HG02970 (cell line): ENCODE measurements at regions not wholly inside any gene's neighbourhood (a gene's known extent, or its start where the extent isn't known, plus 50 kb on each side); places are given as distances from the start of the nearest gene placed in this dataset.

ENCODE experiments used
- ATAC-seq: cut with Tn5 transposase; IDR thresholded peaks from one replicate; pipeline ENCODE4 v1.9.1; 2021; ENCODE audit warnings: mild to moderate bottlenecking, moderate library complexity, moderate number of reproducible peaks; ENCODE audit not compliant: unreplicated experiment, low FRiP score

DNA sequence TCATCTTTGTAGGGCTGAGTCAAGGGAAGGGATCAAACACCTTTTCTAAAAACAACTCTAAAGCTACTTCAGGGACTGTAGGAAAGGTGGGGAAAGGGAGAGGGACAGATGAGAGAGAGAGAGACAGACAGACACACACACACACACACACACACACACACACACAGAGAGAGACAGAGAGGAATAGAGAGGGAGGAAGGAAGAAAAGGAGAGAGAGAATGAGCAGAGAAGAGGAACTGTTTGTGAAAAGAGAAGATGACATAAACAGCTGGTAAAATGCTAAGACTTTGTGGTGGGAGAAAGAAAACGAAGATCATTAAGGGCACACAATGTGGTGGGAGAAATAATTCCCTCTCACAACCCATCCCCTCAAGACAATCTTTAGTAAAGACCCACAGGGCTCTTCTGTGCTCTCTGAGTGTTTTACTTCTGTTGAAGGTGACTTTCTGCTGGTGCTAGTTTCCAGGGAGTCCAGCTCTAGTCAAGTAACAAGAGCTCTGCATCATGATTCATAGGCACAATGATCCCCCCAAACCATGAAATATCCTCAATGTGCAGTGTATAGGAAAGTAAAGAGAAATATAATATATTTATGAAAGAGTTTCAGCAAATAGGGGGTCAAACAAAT lies 77.2 kb upstream of the STK17B start:
- no peak for ATAC-seq

DNA sequence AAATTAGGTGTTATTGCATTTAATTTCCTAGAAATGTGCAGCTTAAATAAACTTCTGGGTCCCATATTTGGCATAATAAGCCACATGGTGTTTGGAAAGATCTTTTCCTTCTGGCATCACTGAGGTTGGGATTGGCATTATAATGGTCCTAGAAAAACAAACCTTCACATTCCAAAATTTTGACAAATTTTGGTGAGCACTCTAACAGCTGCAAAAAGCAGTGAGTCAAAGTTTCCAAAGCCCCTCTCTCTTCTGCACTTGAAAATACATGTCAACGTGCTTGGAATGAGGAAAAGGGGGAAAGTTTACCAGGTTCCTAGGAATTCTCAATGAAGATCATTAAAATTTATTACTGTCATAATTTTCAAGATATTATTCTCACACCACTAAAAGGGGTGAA lies 77.8 kb upstream of the STK17B start:
- ATAC-seq = no peak

DNA sequence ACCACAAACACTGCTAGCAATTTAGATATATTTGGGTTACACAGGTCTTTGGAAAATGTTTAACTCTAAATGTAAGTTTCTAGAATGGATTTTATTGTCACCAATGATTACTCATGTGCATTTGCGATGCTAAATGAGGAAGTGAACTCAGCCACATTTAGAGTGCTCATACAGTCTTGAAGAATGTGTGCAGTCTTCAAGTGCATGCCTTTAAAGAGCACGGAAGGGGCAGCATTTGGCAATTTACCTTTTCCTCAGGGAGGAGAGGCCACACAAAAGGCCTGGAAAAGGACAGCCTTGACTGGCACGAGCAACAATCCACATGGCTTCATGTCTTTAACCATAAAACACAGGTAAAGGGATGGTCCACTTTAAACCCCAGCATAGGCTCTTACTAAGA lies 78.5 kb upstream of the STK17B start:
- no peak for ATAC-seq

DNA sequence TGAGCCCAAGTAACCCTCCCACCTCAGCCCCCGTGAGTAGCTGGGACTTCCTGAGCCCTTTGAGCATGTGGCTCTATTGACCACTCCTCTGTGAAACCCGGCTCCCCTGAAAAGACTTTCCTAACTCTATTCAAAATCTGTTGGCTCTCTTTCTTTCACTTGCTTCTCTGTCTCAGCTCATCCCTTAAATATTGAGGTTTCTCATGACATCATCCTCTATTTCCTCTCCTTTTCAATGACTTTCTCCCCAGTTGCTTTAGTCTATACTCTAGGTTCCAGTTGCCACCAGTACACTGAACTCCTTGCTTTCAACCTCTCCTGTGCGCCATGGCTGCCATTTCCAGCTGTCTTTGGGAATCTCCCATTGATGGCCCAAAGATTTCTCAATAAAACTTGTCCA lies 79.8 kb upstream of the STK17B start:
- ATAC-seq = no peak

DNA sequence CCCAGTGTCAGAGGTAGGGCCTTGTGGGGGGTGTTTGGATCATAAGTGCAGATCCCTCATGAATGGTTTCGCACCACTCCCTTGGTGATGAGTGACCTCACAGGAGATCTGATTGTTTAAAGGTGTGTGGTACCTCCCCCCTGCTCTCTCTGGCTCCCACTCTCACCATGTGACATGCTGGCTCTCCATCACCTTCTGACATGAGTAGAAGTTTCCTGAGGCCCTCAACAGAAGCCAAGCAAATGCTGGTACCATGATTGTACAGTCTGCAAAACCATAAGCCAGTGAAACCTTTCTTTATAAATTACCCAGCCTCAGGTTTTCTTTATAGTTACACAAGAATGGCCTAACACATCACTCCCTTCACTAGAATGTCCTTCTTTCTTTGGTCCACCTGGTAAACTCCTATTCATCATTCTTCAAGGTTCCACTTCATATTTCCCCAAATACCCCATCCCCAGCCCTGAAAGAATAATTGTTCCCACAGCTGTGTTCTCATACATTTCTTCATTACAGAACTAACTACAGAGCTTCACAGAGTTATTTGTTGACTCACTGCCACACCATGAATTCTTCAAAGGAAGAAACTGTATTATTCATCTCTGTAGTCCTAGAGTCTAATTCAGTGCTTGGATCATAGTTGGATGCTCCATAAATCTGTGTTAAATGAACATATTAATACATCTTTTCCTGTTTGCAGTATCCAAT lies 81.2 kb upstream of the STK17B start:
- ATAC-seq = no peak

DNA sequence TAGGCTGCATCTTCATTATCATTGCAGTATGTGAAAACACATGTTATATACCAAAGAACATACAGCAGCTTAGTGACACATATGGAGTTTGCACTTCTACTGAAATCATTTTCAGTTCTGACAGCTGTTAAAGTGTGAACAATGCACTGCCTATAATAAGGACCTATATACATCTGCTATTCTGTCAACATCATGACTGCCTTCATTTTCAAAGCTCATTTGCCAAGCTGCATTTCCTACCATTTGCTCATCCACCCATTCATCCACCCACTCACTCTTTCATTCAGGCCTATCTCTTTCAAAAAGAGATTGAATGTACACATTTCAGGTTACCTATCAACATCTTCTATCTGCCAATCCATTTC lies 81.7 kb upstream of the STK17B start:
- ATAC-seq = no peak

DNA sequence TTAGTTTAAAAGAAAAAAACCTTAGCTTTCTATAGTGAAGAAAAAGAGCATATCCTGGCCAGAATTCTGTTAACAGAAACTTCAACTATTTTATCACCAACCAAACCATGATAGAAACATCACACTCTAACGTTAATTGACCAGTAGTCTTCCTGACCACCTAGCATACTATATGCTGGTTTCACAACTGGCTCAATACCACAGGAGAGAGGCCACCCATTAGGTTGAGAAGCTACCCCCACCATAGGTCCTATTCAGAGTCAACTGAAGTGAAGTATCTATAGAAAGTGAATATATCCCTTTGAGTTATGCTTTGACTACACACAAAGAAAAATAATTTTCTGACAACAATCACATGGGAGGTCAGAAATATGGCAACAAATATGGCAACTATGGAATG lies 85.2 kb upstream of the STK17B start:
- ATAC-seq = no peak

DNA sequence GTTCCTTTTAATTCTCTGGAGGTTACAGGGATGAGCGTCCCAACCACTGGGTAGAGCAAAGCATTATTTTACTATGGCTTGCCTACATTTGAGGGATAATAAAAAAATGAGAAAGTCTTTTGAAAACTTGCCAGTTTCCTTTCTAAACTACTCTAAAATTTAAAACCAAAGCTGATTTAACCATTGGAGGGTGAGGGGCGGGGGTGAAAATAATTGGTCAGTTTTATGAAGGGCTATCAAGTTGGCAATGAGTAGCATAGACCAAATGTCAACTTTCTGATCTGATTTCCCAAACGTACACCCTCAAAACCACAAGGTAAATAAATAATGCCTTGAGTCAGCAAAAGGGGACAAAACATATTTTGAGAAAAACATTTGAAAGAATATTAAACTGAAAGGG lies 85.7 kb upstream of the STK17B start:
- ATAC-seq = no peak

DNA sequence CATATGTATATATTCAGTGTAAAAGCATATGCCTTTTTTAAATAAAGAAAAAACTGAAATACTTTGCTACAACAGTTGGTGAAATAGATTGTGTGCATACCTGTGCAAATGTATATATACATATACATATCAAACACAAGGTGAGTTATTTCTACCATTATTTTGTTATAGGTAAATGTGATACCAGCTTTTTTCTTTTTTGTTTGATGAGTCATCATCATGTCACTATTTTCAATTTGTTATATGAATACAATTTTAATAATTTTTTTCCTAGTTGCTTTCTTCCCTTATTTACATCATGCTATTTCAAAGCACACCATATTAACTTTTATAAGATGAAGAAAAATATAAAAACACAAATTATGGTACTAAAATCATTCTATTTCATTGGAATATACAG lies 87.0 kb upstream of the STK17B start:
- ATAC-seq = no peak

DNA sequence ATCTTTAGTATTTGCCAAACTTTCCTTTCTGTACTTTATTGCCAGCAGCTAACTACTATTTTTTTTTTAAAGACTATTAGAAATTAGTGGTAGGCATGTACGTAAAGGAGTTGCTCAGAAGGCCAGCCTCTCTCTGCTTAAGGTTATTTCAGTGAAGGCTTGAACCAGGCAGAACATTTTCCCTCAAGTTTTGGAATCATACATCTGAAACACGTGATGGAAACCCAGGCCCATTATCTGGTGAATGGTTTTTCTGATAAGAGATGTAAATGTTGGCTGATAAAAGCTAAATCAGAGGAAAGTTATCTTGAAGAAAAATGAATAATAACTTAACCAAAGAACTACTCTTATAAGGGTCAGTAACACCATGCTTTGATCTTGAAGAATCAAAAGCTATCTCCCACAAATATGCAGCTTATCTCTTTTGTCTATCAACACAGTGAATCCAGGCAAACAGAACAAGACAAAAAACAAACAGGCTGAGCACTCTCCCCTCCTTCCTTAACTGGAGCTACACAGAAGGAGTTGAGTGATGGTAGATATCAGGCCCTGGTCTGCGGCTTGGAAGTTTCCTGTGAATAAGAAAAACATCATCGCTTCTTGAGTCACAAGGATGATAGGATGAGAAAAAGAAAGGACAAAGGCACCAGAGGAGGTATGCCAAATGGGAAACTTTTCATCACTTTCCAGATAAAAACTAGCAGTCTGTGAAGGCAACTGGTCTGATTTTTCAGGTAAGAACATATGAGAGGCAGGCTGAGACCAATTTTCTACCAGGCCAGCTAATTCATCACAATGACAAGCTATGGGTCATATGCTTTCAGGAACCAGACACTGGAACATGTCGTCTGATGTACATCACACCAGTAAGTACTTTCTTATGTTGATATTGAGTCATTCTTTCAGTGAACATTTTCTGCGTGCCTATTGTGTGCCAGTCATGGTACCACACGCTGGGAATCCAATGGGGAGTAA lies 88.4 kb upstream of the STK17B start:
- no peak for ATAC-seq

DNA sequence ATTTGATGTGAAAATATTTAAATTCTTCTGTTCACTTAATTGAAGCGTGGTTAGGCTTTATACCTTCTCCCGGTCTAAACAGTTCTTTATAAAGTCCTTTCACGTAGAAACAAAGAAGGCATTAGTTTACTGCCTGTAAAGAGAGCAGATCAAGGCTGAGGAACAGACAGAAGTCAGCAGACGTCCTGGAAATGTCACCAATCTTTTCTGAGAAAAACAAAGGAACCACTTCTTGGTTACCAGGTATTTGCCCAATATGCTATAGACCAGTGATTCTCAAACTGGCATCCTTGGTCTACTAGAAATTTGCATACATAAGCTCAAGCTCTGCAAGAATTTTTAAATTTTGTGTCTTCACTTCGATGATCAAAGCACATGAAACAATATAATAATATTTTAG lies 89.2 kb upstream of the STK17B start:
- ATAC-seq = no peak

DNA sequence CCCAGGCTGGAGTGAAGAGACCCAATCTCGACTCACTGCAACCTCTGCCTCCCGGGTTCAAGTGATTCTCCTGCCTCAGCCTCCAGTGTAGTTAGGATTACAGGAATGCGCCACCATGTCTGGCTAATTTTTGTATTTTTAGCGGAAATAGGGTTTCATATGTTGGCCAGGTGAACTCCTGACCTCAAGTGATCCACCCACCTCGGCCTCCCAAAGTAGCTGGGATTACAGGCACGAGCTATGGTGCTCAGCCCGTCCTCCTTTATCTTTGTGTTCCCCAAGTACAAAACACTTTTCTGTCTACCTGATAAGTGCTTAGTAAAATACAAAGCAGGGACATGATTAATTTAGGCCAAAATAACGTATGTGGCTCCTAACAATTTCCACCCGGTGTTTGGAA lies 91.2 kb upstream of the STK17B start:
- no peak for ATAC-seq

DNA sequence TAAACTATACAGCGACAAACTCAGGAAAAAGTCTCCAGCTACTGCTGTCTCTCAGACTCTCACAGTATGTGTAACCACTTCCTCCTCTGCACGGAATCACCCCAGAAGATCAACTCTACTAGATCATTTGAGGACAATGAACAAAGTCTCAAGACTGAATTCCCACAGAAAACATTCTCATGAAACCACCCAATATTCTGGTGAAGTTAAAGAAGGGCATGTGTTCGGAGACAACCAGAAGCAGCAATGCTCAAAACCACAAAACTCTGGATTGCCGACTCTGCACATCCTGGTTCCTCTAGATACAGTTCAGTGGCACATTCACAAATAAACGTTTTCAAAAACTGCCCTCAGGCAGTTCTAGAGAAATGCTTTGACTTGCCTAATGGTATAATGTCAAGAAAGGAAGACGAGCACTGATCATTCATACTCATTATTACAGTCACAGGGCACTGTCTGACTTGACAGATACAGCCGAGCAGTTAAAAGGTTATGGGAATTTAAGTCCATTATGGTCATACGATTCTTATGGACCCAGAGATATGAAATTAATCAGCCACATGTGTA lies 91.9 kb upstream of the STK17B start:
- ATAC-seq = peak; percentile 66

DNA sequence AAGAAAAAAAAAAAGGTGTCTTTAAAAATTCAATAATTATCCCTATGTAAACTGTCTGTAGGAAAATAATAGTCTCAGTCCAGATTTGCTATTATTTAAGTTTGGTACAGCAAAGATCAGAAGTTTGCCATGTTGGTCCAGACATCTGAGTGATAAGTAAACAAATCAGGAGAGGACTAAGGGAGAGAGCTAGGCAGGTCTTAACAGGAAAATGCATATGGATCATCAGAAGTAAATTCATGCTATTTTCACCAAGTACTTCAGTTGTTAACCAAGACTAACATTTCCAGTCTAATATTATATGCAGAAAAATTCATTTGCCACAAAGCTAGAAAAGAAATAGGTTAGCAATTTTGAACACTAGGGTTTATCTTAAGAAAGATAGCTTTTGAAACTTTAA lies 95.0 kb upstream of the STK17B start:
- no peak for ATAC-seq

DNA sequence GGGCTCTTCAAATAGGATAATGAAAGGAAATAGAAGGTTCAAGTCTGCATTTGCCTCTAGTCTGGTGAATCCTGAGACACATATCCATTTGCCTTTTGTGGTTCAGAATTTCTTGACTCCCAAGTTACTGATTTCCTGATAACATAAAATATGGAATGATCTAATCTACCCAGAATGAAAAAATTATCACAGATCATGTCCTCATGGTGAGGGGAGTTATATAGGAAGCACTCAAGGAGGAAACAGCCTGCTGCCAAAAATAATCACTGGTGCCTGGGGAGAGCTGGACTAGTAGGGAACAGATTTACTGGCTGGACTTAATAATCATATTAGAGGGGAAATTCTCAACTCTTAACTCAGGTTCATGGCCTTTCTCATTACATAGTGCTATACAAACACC lies 95.5 kb upstream of the STK17B start:
- ATAC-seq = no peak

DNA sequence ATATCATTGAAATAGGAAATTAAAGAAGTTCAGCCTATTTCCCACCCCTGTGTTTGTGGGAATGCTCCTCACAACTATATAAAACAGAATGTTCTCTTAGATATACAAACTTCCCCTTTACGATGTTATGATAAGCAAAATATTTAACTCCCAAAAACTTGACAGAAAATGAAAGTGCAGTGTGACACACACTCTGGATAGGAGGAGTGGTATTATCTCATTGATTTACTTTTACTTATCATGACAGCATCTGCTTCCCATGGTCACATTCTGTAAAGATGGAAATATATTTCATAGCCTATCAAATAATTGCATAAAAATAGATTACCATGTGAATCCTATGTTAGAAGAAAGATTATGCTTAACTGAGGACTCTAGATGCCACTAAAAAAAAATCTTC lies 96.6 kb upstream of the STK17B start:
- no peak for ATAC-seq

DNA sequence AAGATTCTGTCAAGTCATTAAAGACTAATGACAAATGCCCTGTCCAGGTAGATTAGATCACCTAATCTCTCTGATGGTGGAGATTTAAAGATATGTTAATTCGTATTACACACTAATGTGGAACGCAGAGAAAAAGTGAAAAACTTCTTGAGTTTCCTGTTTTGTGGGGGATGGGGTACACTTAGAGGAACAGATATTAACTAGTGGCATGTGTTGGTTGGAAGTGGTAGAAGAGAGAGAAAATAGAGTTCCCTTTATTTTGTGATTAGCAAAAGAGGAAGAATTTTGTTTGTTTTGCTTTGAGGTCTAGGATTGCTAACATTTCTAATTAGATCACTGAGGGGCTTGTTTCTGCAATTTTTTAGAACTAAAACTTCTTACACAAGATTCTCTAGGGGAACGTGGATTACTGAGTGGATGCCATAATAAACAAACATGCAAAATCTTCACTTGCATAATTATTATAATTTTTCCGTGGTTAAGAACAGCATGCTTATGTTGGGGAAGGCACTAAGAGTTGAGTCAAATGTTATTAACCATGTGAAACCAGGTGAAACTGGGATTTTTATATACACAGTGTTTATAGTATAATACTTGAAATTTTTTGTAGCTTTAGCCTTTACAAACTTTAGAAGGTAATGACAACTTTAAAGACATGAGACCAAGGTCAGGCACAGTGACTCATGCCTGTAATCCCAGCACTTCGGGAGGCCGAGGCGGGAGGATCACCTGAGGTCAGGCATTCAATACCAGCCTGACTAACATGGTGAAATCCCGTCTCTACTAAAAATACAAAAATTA lies 97.4 kb upstream of the STK17B start:
- ATAC-seq = no peak

DNA sequence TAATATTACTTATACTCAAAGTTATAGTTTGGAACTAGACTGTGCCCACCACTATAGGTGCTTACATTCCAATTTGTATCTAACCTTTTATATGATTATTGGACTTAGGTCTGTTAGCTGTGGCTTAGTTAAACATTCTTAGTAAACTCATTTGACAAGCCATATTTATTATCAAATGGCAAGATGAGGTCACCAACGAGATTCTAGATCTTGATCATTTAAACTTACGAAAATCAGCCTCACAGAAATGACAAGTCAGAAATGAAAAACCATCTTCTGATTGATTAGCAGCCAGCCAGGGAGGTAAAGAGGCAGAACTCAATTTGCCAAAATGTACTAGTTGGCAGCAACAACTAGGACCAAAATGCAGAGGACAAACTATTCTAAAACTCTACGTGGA lies 100.4 kb upstream of the STK17B start:
- no peak for ATAC-seq

DNA sequence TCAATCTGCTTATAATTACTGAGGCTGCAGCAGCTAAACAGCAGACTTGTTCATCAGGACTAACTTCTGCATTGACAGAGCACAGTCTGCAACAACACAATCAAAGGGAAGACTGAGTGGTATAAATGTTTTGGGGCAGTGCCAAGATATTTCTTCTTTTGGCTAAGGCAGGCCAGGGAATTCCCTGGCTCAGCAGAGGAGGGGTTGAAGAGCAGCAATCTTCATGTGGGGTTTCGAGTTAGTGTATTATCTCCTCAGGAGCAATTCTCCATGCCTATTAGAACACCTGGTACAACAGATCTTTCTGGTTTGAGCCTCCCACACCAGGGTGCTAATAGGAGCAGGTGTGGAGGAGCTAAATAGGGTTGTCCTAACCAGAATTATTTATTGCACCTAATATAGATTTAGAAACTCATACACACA lies 103.0 kb upstream of the STK17B start:
- ATAC-seq = no peak

DNA sequence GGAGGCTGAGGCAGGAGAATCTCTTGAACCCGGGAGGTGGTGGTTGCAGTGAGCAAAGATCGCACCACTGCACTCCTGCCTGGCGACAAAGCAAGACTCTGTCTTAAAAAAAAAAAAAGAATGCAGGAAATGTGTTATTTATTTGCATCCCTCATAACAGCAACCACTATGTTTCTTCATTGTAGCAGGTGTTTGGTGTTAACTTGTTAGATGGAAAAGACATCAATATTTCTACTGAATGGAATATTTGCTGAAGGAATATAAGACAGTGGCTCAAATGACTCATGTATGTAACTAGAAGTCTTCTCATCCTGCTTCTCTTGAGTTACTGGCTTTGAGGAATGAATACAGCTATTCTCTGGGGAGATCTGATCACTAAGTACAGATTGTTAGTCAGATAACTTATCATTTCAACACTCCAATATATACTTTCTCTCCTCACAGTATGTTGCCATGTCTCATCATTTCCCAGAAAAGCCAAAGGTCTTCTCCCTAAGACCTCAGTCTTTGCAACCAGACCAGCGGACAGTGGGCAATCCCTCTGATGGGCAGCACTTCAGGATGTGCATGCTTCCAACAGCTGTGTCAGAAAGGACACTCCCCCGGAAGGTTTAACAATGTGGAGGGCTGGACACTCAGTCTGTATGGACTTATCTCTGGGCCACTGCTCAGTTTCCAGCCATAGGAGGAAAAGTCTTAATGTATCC lies 104.4 kb upstream of the STK17B start:
- ATAC-seq = no peak
